ENCODE measurements at regions not wholly inside any gene's neighbourhood (a gene's known extent, or its start where the extent isn't known, plus 50 kb on each side); places are given as distances from the start of the nearest gene placed in this dataset.

DNA sequence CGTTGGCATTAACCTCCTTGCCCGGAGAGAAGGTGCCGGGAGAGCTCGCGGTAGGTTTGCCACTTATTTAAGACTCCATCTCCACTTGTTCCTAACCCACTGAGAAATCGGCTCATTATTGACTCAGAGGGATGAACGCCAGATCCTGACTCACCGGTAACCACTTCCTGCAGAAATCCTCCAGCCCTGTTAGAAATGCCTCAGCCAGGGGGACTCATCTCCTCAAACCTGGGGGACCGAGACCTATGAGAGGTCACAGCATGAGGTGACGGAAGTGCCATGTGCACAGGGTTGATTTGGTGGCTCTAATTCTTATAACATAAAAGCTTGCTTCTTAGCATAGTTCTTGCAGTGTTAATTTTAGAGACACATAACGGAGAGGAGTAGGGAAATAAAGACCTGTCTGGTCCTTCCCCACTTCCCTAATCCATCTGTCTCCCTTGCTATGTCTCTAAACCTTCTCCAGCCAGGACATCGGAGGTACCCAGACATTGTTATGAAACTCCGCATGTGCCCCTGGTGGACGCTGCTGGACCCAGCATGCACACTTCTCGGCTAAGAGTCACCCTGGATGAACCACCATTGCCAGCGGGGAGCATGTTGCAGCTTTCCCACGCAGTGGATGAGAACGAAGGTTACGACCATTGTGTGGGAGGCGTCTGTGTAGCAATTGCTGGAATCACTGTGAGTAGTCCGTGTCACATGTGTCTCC is 158.9 kb downstream of the EFNB2 start:
- peak; percentile 98 for DNase-seq
- in situ Hi-C loops (cut with HindIII; ENCODE audit: low pct_ligation_motif_present, low sequenced_read_pairs): no loop called here
- Histone ChIP-seq H3K36me3 (replicated peaks) (no peaks in the 10 kb centered on the region), H3K27me3 (replicated peaks) (no peaks in the 10 kb centered on the region), H3K27ac (peak overlapping the region; percentile 98), H3K4me3 (ENCODE audit: low read depth, low read length) (no peak overlapping the region)
- TF ChIP-seq CTCF (IDR thresholded peaks at IDR 0.05; ENCODE audit: low read depth, low read length, missing control alignments): peak; percentile 78

- Histone ChIP-seq H3K36me3 (replicated peaks) (no peaks in the 10 kb centered on the region), H3K27ac (no peak overlapping the region), H3K4me3 (ENCODE audit: low read depth, low read length) (no peak overlapping the region), H3K27me3 (replicated peaks) (no peaks in the 10 kb centered on the region)
- TF ChIP-seq CTCF (IDR thresholded peaks at IDR 0.05; ENCODE audit: low read depth, low read length, missing control alignments): no peak
- in situ Hi-C loops (cut with HindIII; ENCODE audit: low pct_ligation_motif_present, low sequenced_read_pairs): no loop called here
- no peak for DNase-seq
These were observed 160.4 kb downstream of the EFNB2 start for GRCh38 chr13:106375085-106375484.

DNA sequence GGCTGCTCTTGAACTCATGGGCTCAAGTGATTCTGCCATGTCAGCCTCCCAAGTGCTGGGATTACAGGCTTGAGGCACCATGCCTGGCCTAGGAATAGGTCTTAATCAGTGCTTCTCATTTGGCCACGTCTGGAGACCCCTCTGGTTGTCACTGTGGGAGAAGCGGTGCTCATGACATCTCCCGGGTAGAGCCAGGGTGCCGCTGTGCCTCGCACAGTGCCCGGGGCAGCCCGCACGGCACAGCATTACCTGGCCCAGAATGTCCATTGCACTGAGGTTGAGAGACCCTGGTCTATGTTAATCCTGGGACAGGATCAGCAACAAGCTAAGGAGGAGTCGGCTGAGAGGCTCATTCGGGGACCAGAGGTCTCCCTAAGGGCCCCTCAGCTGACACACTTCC is 160.8 kb downstream of the EFNB2 start:
- H3K27ac ChIP-seq: no peak overlapping the region
- in situ Hi-C loops (cut with HindIII; ENCODE audit: low pct_ligation_motif_present, low sequenced_read_pairs): no loop called here
- no peak overlapping the region for H3K4me3 ChIP-seq (ENCODE audit: low read depth, low read length)
- H3K27me3 ChIP-seq (replicated peaks): no peaks in the 10 kb centered on the region
- H3K36me3 ChIP-seq (replicated peaks): no peaks in the 10 kb centered on the region
- no peak for TF ChIP-seq CTCF (IDR thresholded peaks at IDR 0.05; ENCODE audit: low read depth, low read length, missing control alignments)
- DNase-seq: no peak

- H3K27ac ChIP-seq: peak overlapping the region; percentile 86
- no peak overlapping the region for H3K4me3 ChIP-seq (ENCODE audit: low read depth, low read length)
- H3K36me3 ChIP-seq (replicated peaks): no peaks in the 10 kb centered on the region
- DNase-seq: no peak
- H3K27me3 ChIP-seq (replicated peaks): no peaks in the 10 kb centered on the region
- in situ Hi-C loops (cut with HindIII; ENCODE audit: low pct_ligation_motif_present, low sequenced_read_pairs): no loop called here
- TF ChIP-seq CTCF (IDR thresholded peaks at IDR 0.05; ENCODE audit: low read depth, low read length, missing control alignments): no peak
These were observed 161.4 kb downstream of the EFNB2 start for GRCh38 chr13:106373989-106374572.

GRCh38 chr13:106373304-106373988 is 162.0 kb downstream of the EFNB2 start:
- H3K4me3 ChIP-seq (ENCODE audit: low read depth, low read length): no peak overlapping the region
- peak overlapping the region; percentile 86 for H3K27ac ChIP-seq
- H3K36me3 ChIP-seq (replicated peaks): no peaks in the 10 kb centered on the region
- no peak for DNase-seq
- TF ChIP-seq CTCF (IDR thresholded peaks at IDR 0.05; ENCODE audit: low read depth, low read length, missing control alignments): no peak
- in situ Hi-C loops (cut with HindIII; ENCODE audit: low pct_ligation_motif_present, low sequenced_read_pairs): no loop called here
- no peaks in the 10 kb centered on the region for H3K27me3 ChIP-seq (replicated peaks)

All from brain microvascular endothelial cell (primary cell).